H1 (cell line): ENCODE measurements at regions not wholly inside any gene's neighbourhood (a gene's known extent, or its start where the extent isn't known, plus 50 kb on each side); places are given as distances from the start of the nearest gene placed in this dataset.

Experiments
- CTCF ChIA-PET: fragments of 300-600 bp; sonication (Branson Sonifier 250); formaldehyde crosslinking; loops from one replicate; lab custom pipeline; 2021; ENCODE audit not compliant: partially characterized antibody; lab: Charles Lee
- POLR2A ChIA-PET: fragments of 300-600 bp; sonication (Branson Sonifier 250); formaldehyde crosslinking; loops from one replicate; lab custom pipeline; 2021; ENCODE audit warnings: inconsistent platforms; ENCODE audit not compliant: partially characterized antibody; lab: Charles Lee
- DNase-seq, 2 experiments: peaks; one replicate each; pipeline versions ENCODE4 v3.0.0 to v3.0.0-alpha.2; 2010 to 2022; ENCODE audit warnings: low spot score in 2 of 2, low read depth in 1 of 2, mixed read lengths in 1 of 2
- FAIRE-seq: peaks from 2 replicates; lab custom pipeline; 2011; peaks lifted over from hg19 to GRCh38; lab: Jason Lieb, UNC
- H2AFZ ChIP-seq: 2 replicates; pipeline ENCODE4 v1.8.1; 2012; ENCODE audit warnings: low read length, inconsistent platforms
- H2AK5ac ChIP-seq: 2 replicates; pipeline ENCODE4 v1.6.1; 2013; ENCODE audit warnings: low read depth, low read length
- H2BK120ac ChIP-seq: replicated peaks from 2 replicates; pipeline ENCODE3; 2013; ENCODE audit warnings: low read depth, low read length, inconsistent platforms
- H2BK12ac ChIP-seq: 2 replicates; pipeline ENCODE4 v1.6.1; 2013; ENCODE audit warnings: low read depth, low read length
- H2BK15ac ChIP-seq: 2 replicates; pipeline ENCODE4 v1.6.1; 2013; ENCODE audit warnings: low read length
- H2BK20ac ChIP-seq: 2 replicates; pipeline ENCODE4 v1.6.1; 2013; ENCODE audit warnings: low read length
- H2BK5ac ChIP-seq: 2 replicates; pipeline ENCODE4 v1.6.1; 2013; ENCODE audit warnings: low read depth, low read length
- H3K14ac ChIP-seq: 2 replicates; pipeline ENCODE4 v1.6.1; 2013; ENCODE audit warnings: inconsistent platforms; ENCODE audit not compliant: insufficient read length
- H3K18ac ChIP-seq: 2 replicates; pipeline ENCODE4 v1.6.1; 2013; ENCODE audit warnings: low read length; ENCODE audit errors: extremely low read depth
- H3K23ac ChIP-seq: 2 replicates; pipeline ENCODE4 v1.6.1; 2013; ENCODE audit warnings: inconsistent platforms; ENCODE audit not compliant: insufficient read length
- H3K23me2 ChIP-seq: 2 replicates; pipeline ENCODE4 v1.6.1; 2013; ENCODE audit warnings: low read depth, low read length
- H3K27ac ChIP-seq: 2 replicates; pipeline ENCODE4 v1.6.1; 2011; ENCODE audit warnings: low read depth, low read length, inconsistent platforms
- H3K27me3 ChIP-seq, 4 experiments: replicated peaks in 1 of 4; 1 replicate in 1 of 4; 2 replicates in 3 of 4; pipeline versions ENCODE4 v1.6.1 to v1.8.1; 2011 to 2013; ENCODE audit warnings: low read length in 3 of 4, mild to moderate bottlenecking in 3 of 4, inconsistent platforms in 2 of 4, mixed read lengths in 2 of 4, moderate library complexity in 1 of 4; ENCODE audit not compliant: control insufficient read depth in 3 of 4, insufficient read depth in 3 of 4; ENCODE audit errors: extremely low read depth in 1 of 4
- H3K36me3 ChIP-seq, 4 experiments: 2 replicates each; pipeline versions ENCODE4 v1.6.1 to v1.8.1; 2011 to 2013; ENCODE audit warnings: mild to moderate bottlenecking in 4 of 4, low read length in 3 of 4, moderate library complexity in 2 of 4, control low read depth in 1 of 4, inconsistent platforms in 1 of 4; ENCODE audit not compliant: insufficient read depth in 4 of 4, control insufficient read depth in 2 of 4
- H3K4ac ChIP-seq: replicated peaks from 2 replicates; pipeline ENCODE3; 2013; ENCODE audit warnings: low read length, low read depth, mixed read lengths, inconsistent platforms; ENCODE audit not compliant: insufficient read length
- H3K4me1 ChIP-seq, 4 experiments: replicated peaks in 1 of 4; 1 replicate in 1 of 4; 2 replicates in 3 of 4; pipeline versions ENCODE4 v1.6.1 to v1.8.1; 2011 to 2013; ENCODE audit warnings: low read length in 3 of 4, inconsistent platforms in 2 of 4, mixed read lengths in 1 of 4; ENCODE audit not compliant: insufficient read depth in 4 of 4, control insufficient read depth in 3 of 4
- H3K4me2 ChIP-seq, 2 experiments: 2 replicates each; pipeline versions ENCODE4 v1.6.1 to v1.8.1; 2011 to 2013; ENCODE audit warnings: low read depth in 2 of 2, low read length in 2 of 2, control low read depth in 1 of 2, inconsistent platforms in 1 of 2, mild to moderate bottlenecking in 1 of 2; ENCODE audit not compliant: insufficient read depth in 1 of 2
- H3K4me3 ChIP-seq, 4 experiments: fragments of 200-600, 300-600 bp in 1 of 4; sonication (generic), shearing (Covaris generic), sonication (Bioruptor Twin) in 1 of 4; 2 replicates each; pipeline versions ENCODE4 v1.5.1 to v1.8.1; 2011 to 2016; ENCODE audit warnings: low read length in 4 of 4, low read depth in 3 of 4, control low read depth in 2 of 4, inconsistent platforms in 2 of 4, mild to moderate bottlenecking in 2 of 4, mixed read lengths in 1 of 4, moderate library complexity in 1 of 4; ENCODE audit not compliant: insufficient read depth in 2 of 4; ENCODE audit errors: extremely low read depth in 1 of 4
- H3K56ac ChIP-seq: replicated peaks from 2 replicates; pipeline ENCODE3; 2013; ENCODE audit warnings: low read depth, mild to moderate bottlenecking, mixed read lengths, low read length, inconsistent platforms; ENCODE audit not compliant: insufficient read length
- H3K79me1 ChIP-seq: 2 replicates; pipeline ENCODE4 v1.6.1; 2013; ENCODE audit warnings: low read depth, low read length, control low read depth
- H3K79me2 ChIP-seq, 2 experiments: 2 replicates each; pipeline versions ENCODE4 v1.6.1 to v1.8.1; 2012 to 2013; ENCODE audit warnings: low read length in 2 of 2, mild to moderate bottlenecking in 2 of 2, inconsistent platforms in 1 of 2; ENCODE audit not compliant: insufficient read depth in 2 of 2, control insufficient read depth in 1 of 2
- H3K9ac ChIP-seq, 4 experiments: replicated peaks in 1 of 4; 1 replicate in 1 of 4; 2 replicates in 3 of 4; pipeline versions ENCODE4 v1.6.1 to v1.8.1; 2011 to 2013; ENCODE audit warnings: low read depth in 3 of 4, low read length in 3 of 4, control low read depth in 2 of 4, mild to moderate bottlenecking in 2 of 4, moderate library complexity in 2 of 4, inconsistent platforms in 1 of 4; ENCODE audit errors: extremely low read depth in 1 of 4
- H3K9me3 ChIP-seq, 2 experiments: 2 replicates each; pipeline versions ENCODE4 v1.6.1 to v1.8.1; 2012 to 2013; ENCODE audit warnings: mild to moderate bottlenecking in 2 of 2, moderate library complexity in 2 of 2, control low read depth in 1 of 2, inconsistent platforms in 1 of 2, low read depth in 1 of 2, low read length in 1 of 2, mixed read lengths in 1 of 2; ENCODE audit not compliant: insufficient read depth in 2 of 2
- H4K20me1 ChIP-seq, 2 experiments: replicated peaks in 1 of 2; 2 replicates each; pipeline versions ENCODE3 to v1.8.1; 2011 to 2013; ENCODE audit warnings: inconsistent platforms in 2 of 2, low read length in 2 of 2, mild to moderate bottlenecking in 1 of 2; ENCODE audit not compliant: insufficient read depth in 2 of 2, control insufficient read depth in 1 of 2
- H4K5ac ChIP-seq: 2 replicates; pipeline ENCODE4 v1.6.1; 2013; ENCODE audit warnings: low read length, low read depth, mixed read lengths, inconsistent platforms; ENCODE audit not compliant: insufficient read length
- H4K8ac ChIP-seq: 2 replicates; pipeline ENCODE4 v1.8.0; 2013; ENCODE audit warnings: mild to moderate bottlenecking, moderate library complexity, low read length, inconsistent platforms; ENCODE audit not compliant: insufficient read depth; ENCODE audit errors: extremely low read depth
- H4K91ac ChIP-seq: replicated peaks from 2 replicates; pipeline ENCODE3; 2013; ENCODE audit warnings: low read length, mixed read lengths, inconsistent platforms; ENCODE audit not compliant: insufficient read length
- CBX8 ChIP-seq: fragments of 300-800, 300-1000 bp; sonication (generic); IDR thresholded peaks from 2 replicates; pipeline ENCODE4 v1.7.1; 2016; ENCODE audit warnings: low read depth, low read length, borderline replicate concordance
- CHD2 ChIP-seq: IDR thresholded peaks from 2 replicates; pipeline ENCODE4 v1.6.1; 2012; ENCODE audit warnings: low read length, improper control_type of control experiment
- HDAC6 ChIP-seq: IDR thresholded peaks from one replicate; pipeline ENCODE4 v1.7.1; 2012; ENCODE audit warnings: low read depth, mild to moderate bottlenecking, inconsistent platforms, low read length, moderate library complexity
- KDM4A ChIP-seq: IDR thresholded peaks from one replicate; pipeline ENCODE4 v1.7.1; 2012; ENCODE audit warnings: low read depth, mild to moderate bottlenecking, moderate library complexity, low read length, inconsistent platforms; ENCODE audit not compliant: severe bottlenecking
- MAFK ChIP-seq: IDR thresholded peaks from 2 replicates; pipeline ENCODE4 v1.6.1; 2012; ENCODE audit warnings: low read depth, mild to moderate bottlenecking, improper control_type of control experiment, low read length
- NANOG ChIP-seq: IDR thresholded peaks from 2 replicates; pipeline ENCODE4 v1.6.1; 2011; ENCODE audit warnings: low read length, low read depth, mild to moderate bottlenecking, inconsistent platforms; ENCODE audit not compliant: insufficient read depth, poor library complexity, severe bottlenecking
- RAD21 ChIP-seq, 2 experiments: IDR thresholded peaks in 1 of 2; conservative IDR thresholded peaks in 1 of 2; 2 replicates each; pipeline ENCODE4 v1.6.1; 2011; ENCODE audit warnings: low read depth in 2 of 2, low read length in 2 of 2, improper control_type of control experiment in 1 of 2, inconsistent platforms in 1 of 2, mild to moderate bottlenecking in 1 of 2, moderate library complexity in 1 of 2
- RFX5 ChIP-seq: IDR thresholded peaks from 2 replicates; pipeline ENCODE4 v1.6.1; 2011; ENCODE audit warnings: low read depth, low read length, improper control_type of control experiment, borderline replicate concordance
- RNF2 ChIP-seq: fragments of 200-900, 300-1000 bp; sonication (generic); IDR thresholded peaks from 2 replicates; pipeline ENCODE4 v1.7.1; 2016; ENCODE audit warnings: borderline replicate concordance, low read depth, mild to moderate bottlenecking, antibody characterized with exemption, low read length; ENCODE audit not compliant: poor library complexity, severe bottlenecking; ENCODE audit errors: missing control alignments
- SIRT6 ChIP-seq: IDR thresholded peaks from one replicate; pipeline ENCODE4 v1.7.1; 2012; ENCODE audit warnings: low read length, inconsistent platforms
- SP2 ChIP-seq: IDR thresholded peaks from 2 replicates; pipeline ENCODE4 v1.6.1; 2012; ENCODE audit warnings: mild to moderate bottlenecking, low read length, inconsistent platforms
- TBP ChIP-seq: IDR thresholded peaks from 2 replicates; pipeline ENCODE4 v1.6.1; 2011; ENCODE audit warnings: low read depth, low read length, improper control_type of control experiment
- TEAD4 ChIP-seq: IDR thresholded peaks from 2 replicates; pipeline ENCODE4 v1.6.1; 2012; ENCODE audit warnings: low read depth, low read length, inconsistent platforms, mixed read lengths
- WGBS, 2 experiments: shearing (Covaris generic) in 1 of 2; methylation state at CpG; one replicate each; pipeline versions ENCODE4 v1.1.6 to v1.1.7; 2013 to 2015; ENCODE audit warnings: low lambda C conversion rate in 2 of 2, mixed read lengths in 2 of 2, inconsistent platforms in 1 of 2, low coverage in 1 of 2, missing lambda C conversion rate in 1 of 2; ENCODE audit not compliant: insufficient replicate concordance in 2 of 2, insufficient coverage in 1 of 2, insufficient read length in 1 of 2; ENCODE audit errors: extremely low coverage in 1 of 2, missing lambda C conversion rate in 1 of 2; 5-methylcytosine and 5-hydroxymethylcytosine counted together
- TF ChIP-seq, protein P1 (sequence below): IDR thresholded peaks from 2 replicates; pipeline ENCODE4 v1.6.1; 2011; ENCODE audit warnings: low read length, improper control_type of control experiment

DNA sequence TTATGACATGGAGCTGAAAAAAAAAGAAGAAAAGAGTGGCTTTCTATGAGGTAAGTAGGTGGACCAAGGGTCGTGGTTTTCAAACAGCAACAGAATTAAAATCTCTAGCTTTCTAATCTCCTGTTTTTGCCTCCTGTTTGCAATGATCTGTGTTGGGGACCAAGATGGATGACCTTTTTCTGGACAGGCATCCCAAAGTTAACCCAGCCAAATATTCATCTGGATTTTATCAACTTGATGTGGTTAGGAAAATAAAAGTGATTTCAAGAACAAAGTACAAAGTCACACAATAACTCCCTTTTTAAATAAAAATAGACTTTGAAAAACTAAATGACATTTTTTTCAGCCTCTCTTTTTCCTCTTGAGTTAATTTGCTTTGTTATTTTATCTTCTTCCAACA is 282.1 kb upstream of the PRDM1 start:
- no peak overlapping the region for H3K9ac ChIP-seq
- H4K20me1 ChIP-seq: no peaks in the 10 kb centered on the region
- no peak overlapping the region for H3K4me2 ChIP-seq
- H3K79me1 ChIP-seq: no peaks in the 10 kb centered on the region
- no peak overlapping the region for H3K56ac ChIP-seq
- H4K91ac ChIP-seq: no peak overlapping the region
- H2BK120ac ChIP-seq: no peak overlapping the region
- H3K4ac ChIP-seq: no peak overlapping the region
- ChIA-PET CTCF (interaction anchor here (0.5 kb wide), 1 partner anchor 104 kb away, joined by 3 read pairs; no protein-coding TSS in a partner anchor), POLR2A (no interaction called here)
- no peaks in the 10 kb centered on the region for H3K27me3 ChIP-seq
- no peaks in the 10 kb centered on the region; a peak in 1 of 4 replicates for H3K79me2 ChIP-seq
- no peak overlapping the region for H3K23ac ChIP-seq
- H2AFZ ChIP-seq: no peak overlapping the region
- H2BK12ac ChIP-seq: no peak overlapping the region
- H3K4me1 ChIP-seq: no peaks in the 10 kb centered on the region
- no peak overlapping the region for H3K18ac ChIP-seq
- no peaks in the 10 kb centered on the region for H3K9me3 ChIP-seq
- no peak overlapping the region for H3K4me3 ChIP-seq
- DNase-seq: no peak
- H2BK15ac ChIP-seq: no peak overlapping the region
- 88% methylated on average over 1 of the region's 1 CpG; no CpG with 5 or more reads in 1 of the 2 experiments for WGBS, 2 experiments
- no peaks in the 10 kb centered on the region for H3K36me3 ChIP-seq
- H2AK5ac ChIP-seq: no peak overlapping the region
- no peak overlapping the region for H2BK20ac ChIP-seq
- no peak overlapping the region for H3K27ac ChIP-seq
- H4K8ac ChIP-seq: no peak overlapping the region
- no peak overlapping the region for H4K5ac ChIP-seq
- FAIRE-seq: no peak
- no peaks in the 10 kb centered on the region; the same call in 1 of the 2 replicates for H3K23me2 ChIP-seq
- no peak overlapping the region for H2BK5ac ChIP-seq
- H3K14ac ChIP-seq: no peak overlapping the region
- TF ChIP-seq TEAD4 (no peak), HDAC6 (no peak), TBP (no peak), RNF2 (no peak), RAD21 (IDR thresholded peaks at IDR 0.05 in 1 of 2, conservative IDR thresholded peaks at IDR 0.05 in 1 of 2; ENCODE audit: low read depth in 2 of 2, low read length in 2 of 2) (no peak), NANOG (no peak), MAFK (no peak), SP2 (no peak), SIRT6 (no peak), RFX5 (no peak), CBX8 (no peak), CHD2 (no peak), KDM4A (no peak)
- TF ChIP-seq, protein P1, sequence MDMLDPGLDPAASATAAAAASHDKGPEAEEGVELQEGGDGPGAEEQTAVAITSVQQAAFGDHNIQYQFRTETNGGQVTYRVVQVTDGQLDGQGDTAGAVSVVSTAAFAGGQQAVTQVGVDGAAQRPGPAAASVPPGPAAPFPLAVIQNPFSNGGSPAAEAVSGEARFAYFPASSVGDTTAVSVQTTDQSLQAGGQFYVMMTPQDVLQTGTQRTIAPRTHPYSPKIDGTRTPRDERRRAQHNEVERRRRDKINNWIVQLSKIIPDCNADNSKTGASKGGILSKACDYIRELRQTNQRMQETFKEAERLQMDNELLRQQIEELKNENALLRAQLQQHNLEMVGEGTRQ: no peak
